CD4-positive, alpha-beta T cell treated with Interleukin-2 at 100 ng/mL for 4 hours (primary cell): ENCODE measurements at regions not wholly inside any gene's neighbourhood (a gene's known extent, or its start where the extent isn't known, plus 50 kb on each side); places are given as distances from the start of the nearest gene placed in this dataset.
"Not testable (repeated sequence)": the region's sequence is repeated elsewhere in the genome, so short reads cannot be mapped to it uniquely, and the experiment has no call there.

Experiments used
- DNase-seq: peaks from one replicate; pipeline ENCODE4 v3.0.0-alpha.2; 2020; ENCODE audit warnings: low spot score

DNA sequence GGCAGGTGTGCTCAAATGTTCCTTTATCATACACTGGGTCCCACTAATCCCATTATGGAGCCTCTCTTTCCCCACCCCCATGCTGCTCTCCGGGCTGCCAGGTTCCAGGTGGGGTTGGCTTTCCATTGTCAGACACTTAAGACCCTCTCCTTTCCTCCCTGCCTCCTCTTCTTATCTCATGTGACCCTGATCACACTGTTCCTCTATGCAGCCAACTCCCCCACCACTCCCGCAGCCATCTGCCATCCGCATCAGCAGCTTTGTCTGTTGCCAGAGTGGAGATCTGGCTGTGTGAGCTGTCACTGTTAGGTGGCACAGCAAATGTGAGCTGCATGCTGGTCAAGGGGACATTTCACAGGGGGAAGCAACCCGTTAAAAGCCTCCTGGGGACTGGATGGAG lies 391.4 kb downstream of the TNS3 start:
- no peak for DNase-seq

DNA sequence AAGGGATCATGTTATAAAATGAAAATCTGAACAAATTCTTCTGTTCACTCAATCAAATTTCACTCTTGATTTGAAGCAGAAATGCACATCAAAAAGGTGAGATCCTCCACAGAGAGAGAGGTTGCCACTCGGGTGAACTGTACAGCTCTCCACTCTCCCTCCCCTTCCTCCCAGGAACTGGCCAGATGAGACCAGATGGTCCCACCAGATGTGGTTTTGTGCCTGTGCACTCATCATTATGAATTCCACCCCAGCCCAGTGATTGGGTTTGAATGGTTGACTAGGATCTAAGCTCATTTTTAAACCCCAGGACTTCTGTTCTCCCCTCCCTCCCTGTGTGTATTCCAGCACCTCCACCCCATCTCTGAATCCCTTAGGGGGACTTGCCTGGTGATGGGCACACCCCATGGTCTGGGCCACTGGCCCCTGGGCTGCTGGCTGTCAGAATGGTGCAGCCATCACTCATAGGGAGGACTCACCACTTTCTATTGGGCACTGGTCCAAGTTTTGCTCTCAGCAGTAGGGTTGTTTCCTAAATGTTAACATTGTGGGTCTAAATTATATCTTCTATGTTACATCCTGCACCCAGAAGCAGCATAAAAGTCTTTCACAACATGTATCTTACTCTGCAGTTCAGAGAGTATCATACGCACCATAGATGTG lies 393.1 kb downstream of the TNS3 start:
- no peak for DNase-seq

DNA sequence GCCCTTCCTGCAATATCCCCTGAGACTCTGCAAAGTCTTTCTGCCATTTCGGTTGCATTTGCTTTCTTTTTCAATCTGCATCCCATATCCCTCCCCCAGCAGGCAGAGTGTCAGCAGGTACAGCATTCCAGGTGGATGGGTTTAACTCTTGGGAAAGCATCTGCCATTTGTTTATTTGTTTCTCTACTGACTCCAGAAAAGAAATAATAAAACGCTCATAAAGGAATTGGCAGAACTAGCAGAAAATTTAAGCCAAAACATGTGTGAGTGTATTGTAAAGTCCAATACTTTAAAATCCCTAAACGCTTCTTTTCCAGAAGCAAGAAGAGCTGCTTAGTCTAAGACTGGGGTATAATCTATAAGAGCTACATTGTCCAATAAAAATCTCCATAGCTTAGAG lies 393.8 kb downstream of the TNS3 start:
- DNase-seq = no peak

DNA sequence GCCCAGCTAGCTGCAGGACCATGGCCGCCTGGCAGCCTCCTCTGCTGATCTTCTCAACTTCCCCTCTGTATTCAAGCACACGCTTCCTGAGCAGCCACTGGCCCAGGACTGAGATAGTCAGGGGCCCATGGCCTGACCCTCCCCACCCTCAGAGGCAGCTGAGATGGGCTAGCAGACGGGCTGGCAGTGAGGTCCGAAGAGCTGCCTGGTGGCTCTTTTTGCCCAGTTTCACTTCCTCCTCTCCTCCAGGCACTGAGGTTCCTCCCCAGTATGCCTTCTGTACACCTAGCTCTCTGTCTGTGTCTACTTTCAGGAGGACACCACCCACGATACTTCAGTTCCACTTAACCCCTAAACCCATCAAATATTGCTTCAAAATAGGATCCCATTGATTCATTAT lies 395.6 kb downstream of the TNS3 start:
- DNase-seq = no peak

DNA sequence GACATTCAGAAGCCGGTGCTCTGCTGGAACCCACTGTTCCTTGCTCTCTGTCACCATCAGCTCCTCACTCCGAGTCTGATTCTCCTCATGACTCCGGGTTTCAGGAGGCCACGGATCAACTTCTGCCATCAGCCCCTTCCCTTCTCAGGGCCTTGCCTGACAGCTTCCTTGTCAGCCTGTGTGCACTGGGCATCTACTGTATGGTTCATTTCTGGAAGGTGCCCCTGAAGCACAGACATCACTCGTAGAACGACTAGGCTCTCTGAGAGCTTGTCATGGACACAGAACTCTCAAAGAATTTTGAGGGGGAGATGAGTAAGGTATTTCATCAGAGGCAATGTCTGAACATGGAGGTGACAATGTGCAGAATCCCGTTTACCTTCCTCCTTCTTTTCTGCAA lies 396.1 kb downstream of the TNS3 start:
- no peak for DNase-seq

DNA sequence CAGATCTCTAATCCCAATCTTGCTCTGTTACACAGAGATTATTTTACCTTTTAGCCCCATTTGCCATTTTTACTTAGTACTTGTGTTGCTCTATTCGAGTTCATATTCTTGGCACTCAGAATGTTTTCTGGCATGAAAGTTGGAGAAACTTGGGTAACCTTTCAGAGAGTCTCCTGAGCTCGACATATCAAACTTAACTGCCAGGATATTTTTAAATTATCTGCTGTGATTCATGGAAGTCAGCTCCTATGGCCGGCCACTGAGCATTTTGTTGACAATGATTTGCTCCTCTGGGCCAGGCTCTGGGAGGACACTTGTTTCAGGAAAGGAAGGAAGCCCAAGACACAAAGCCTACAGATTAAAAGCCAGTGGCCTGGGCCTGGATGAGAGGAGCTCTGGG lies 396.7 kb downstream of the TNS3 start:
- DNase-seq = no peak

DNA sequence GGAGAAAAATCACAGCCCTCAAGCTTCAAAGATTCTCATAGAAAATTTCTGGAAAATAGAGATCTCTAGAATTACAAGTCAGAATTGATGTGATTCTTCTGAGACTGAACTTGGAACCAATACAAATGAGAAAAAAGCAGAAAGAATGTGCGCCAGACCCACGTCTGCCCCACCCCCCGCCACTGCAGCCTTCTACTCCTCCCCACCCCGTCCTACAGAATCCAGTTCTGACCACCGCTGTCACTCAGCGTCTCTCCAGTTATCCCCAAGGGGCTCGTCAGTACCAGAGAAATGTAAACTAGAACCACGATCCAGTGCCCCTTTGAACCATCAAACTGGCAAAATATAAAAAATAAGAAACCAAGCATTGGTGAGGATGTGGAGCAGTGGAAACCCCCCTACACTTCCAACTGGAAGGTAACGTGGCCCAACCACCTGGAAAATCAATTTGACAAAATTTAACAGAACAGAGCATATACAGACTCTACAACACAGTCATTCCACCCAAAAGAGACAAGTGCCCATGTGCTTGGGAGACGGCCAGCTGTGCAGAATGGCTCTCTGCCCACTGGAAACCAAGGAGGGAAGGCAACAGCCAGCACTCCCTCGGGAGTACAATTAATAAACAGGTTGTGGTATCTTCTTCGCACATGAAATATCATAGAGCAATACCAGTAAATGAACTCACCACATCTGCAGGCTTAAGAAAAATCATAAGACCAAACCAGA lies 397.9 kb downstream of the TNS3 start:
- DNase-seq = no peak

DNA sequence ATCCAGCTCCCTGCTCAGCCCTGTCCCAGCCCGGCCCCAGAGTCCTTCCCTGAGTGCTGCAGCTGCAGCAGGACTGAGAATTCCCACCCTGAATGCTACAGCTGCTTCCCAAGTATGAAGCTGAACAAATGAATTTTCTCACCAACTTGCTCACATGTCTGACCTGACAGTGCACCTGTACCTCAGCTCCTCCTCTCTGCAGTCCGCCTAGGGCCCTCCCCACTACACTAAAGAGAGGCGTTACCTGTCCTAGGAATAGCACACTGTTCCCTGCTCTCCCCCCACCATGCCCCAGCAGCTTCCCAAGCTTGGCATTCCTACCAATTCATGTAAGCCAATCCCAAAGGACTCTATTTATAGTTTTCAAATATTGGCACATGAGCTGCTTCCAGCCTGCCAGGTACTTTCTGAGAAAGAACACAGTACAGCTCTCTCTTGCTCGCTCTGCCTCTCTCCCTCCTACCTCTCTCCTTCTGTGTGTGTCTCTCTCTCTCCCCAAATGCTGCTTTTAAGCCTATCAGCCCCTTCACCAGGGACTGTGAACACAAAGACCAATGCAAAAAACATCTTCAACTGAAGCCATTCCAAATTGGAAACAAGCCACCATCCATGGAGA lies 400.1 kb downstream of the TNS3 start:
- no peak for DNase-seq

DNA sequence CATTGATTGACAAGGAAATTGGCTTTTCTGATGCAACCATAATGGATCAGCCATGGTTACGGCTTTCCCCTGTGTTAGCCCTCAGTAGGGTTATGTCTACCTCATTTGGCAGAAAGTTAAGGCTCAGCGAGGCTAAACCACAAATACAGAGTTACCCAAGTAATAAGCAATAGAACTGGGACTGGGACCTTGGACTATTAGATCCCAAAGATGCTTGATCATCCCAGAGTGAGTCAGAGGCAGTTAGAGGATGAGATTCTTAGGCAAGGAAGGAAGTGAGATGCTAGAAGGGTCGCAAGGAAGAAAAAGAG lies 401.4 kb downstream of the TNS3 start:
- DNase-seq = no peak

DNA sequence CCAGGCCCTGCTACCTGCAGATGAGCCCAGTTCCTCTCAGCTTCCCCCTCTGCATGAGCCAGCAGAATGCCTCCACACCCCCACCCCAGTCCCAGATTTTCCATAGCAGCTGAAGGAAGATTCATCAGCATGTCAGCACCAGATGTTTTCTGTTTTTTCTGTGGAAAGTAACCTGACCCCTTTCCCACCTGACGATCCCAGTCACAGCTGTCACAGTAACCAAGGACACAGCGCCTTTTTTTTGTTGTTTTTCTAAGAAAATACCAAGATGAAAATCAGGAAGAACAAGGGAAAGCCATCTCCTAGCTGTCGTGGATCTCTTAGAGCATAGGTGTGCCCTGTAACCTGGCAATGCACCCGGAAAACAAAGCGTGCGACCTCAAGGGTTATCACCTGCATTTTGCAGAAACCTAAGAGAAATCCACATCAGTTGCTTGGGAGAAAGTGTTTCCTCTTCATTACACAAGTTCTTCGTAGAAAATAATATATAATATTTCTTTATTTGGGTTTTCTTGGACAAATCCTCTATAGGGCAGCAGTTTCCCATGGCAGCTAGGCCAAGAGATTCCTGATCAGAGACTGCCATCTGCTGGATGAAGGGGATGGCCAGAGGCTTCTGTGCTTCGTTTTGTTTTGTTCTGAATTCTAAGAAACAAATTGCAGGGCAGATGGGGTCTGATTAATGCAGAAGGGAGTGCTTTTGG lies 401.9 kb downstream of the TNS3 start:
- DNase-seq = no peak

DNA sequence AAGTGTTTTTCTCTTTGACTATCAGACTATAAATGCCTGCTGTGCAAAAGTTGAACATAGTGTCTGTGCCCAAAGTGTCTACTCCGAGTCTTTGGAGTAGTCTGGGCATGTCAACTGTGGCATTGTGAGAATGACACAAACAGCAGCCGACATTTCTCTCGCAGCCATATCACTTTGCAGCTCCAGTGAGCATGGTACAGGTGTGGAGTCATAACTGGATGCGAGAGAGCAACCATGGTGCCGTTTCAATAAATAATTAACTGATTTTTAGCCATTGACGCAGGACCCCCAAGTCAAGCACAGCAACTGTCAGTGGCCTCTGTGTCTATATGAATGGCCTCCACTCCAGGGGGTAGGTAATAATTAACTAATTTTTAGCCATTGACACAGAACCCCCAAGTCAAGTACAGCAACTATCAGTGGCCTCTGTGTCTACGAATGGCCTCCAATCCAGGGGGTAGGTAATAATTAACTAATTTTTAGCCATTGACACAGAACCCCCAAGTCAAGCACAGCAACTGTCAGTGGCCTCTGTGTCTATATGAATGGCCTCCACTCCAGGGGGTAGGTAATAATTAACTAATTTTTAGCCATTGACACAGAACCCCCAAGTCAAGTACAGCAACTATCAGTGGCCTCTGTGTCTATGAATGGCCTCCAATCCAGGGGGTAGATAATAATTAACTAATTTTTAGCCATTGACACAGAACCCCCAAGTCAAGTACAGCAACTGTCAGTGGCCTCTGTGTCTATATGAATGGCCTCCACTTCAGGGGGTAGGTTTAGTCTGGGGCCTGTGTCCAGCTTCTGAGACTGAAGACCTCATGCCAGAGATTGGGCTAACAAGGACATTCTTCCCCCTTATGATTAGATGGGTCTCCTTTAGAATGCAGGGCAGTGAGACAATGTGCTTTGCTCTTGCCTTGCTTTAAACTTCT lies 409.0 kb downstream of the TNS3 start:
- DNase-seq = not testable (repeated sequence)

DNA sequence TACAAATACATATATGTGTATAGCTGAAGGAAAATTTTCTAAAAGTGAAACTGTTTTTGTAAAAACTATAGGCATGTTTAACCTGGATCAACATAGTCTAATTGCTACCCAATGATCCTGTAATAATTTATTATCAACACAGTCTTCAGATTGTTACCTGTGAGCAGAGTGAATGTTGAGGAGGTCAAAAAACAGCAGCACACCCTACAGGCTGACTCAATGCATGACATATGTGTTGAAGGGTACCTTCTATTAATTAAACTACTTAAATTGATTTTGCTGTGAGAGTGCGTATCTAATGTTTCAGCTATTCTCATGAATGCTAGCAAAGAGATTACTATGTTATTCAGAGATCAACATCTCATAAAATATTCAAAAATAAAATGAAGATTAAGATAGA lies 411.4 kb downstream of the TNS3 start:
- no peak for DNase-seq

DNA sequence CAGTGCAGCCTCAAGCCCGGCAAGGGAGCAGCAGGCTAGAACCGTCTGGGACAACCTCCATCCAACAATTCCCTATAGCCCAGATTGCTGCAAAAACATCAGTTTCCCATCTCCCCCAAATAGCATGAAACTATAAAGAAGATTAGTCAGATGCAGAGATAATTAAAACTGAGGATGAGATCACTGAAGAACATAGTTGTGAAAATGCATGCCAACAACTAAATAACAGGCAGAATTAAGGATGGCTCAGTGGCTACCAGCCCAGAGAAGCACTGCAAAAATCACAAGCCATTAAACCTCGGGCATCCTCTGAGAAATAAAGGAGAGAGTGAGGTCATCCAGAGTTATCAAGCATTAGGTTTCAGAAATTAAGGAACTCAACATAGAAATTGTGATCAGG lies 427.1 kb downstream of the TNS3 start:
- DNase-seq = no peak

DNA sequence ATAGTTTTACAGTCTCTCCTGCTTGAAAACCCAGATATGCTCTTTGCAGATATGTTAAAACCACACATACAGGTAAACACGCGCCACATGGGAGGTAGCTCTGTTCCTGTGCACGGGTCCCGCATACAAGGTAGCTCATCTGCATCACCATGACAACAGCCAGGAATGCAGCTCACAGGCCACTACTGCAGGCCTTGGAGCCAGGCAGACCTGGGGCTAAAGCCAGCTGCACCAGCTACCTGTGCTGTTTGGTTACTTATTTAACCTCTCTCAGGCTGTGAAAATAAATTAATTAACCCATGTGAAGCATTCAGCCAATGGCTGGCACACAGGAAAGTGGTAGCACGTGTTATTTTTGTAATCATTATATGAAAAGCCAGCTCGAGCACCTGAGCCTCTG lies 428.3 kb downstream of the TNS3 start:
- no peak for DNase-seq

DNA sequence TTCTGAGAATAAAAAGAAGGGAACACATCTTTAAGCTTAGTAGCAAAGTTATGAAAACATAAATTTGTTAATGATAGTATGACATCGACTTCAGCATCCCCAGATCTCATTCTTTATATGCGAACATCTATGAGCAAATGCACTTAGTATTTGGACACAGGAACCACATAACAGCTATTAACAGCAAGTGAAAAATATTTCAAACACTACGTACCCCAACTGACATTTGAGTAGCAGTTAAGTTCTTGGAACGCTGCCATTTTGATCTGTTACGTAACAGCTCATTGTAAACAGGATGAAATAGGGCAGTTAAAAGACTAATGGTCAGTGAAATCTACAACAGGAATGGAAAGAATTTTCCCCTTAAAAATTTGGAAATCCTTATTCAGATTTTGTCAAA lies 428.9 kb downstream of the TNS3 start:
- DNase-seq = no peak

DNA sequence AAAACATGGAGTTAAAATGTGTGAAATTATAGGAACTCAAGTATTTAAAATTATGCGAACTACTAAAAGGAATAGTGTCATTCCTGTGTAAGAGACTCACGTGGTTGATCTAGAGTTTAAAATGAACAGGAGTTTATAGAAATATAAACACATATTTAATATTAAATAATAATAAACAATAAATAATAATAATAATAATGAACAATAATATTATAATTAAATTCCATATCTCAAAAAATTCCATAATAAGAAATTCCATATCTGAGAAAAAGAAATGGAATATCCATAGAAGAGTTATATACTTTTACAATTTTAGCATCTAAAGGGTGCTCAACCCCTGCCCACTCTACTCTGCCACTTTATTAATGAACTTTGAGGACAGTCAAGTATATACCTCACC lies 429.6 kb downstream of the TNS3 start:
- DNase-seq = no peak

DNA sequence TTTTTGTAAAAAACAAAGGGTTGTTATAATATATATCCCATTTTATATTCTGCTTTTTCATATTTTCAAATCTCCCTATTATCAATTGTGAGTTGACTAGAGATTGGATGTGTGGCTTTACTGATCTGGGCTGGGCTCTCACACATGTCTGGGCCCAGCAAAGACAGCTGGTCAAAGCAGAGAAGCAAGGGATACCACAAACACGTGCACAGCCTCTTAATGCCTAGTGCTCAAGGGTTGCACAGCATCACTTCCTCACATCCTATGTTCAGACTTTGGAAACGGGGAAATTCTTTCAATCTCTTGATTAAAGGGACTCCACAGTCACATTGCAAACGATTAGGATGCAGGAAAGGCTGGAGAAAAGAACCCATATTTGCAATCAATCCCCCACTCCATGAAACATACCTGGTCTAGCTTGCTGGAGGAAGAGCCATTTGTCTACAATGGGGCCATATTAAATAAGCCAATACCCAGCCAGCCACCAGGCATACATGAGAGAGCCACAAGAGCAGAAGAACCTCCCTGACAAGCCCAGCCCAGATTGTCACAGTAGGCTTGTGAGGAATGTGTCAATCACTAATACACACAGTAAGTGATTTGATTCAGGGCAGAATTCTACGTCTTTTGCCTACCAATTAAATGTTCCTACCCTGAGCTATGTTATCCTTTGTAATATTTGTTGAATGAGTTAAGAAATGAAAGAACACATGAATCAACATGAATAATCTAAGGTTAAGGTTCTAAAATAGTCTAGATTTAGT lies 431.2 kb downstream of the TNS3 start:
- no peak for DNase-seq

DNA sequence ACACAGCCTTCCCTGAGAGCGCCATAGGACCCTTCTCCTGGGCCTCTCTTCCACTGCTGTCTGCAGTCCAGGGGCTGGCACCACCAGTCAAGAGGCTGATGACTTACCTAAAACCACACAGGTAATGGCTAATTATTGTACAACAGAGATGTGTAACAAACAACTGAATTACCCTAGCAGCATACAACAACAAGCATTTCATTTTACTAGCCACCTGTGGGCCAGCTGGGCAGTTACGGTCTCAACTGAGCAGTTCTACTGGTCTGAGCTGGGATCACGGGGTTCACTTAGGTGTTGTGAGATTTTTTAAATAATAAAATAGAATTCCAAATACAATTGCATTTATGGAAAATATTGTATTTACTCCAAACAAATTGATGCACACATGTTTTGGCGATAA lies 431.9 kb downstream of the TNS3 start:
- no peak for DNase-seq

DNA sequence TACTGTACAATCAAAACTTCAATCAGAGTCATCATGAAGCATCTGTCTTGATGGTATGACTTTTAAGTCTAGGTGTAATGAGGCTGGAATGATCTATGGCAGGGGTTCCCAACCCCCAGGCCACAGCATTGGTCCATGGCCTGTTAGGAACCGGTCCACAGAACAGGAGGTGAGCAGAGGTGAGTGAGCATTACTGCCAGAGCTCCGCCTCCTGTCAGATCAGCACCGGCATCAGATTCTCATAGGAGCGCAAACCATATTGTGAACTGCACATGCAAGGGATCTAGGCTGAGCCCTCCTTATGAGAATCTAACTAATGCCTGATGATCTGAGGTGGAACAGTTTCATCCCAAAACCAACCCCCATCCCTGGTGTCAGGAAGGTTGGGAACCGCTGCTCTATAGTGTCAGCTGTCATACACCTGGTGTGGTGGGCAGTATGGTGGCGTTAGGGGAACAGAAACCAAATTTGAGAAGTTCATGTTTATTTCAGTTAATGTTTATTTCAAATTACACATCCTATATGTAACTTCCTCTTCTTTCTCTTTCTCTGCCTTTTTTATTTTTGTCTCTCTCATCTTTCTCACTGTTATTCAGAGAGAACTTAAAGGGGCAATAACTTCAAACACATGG lies 432.6 kb downstream of the TNS3 start:
- DNase-seq = no peak

DNA sequence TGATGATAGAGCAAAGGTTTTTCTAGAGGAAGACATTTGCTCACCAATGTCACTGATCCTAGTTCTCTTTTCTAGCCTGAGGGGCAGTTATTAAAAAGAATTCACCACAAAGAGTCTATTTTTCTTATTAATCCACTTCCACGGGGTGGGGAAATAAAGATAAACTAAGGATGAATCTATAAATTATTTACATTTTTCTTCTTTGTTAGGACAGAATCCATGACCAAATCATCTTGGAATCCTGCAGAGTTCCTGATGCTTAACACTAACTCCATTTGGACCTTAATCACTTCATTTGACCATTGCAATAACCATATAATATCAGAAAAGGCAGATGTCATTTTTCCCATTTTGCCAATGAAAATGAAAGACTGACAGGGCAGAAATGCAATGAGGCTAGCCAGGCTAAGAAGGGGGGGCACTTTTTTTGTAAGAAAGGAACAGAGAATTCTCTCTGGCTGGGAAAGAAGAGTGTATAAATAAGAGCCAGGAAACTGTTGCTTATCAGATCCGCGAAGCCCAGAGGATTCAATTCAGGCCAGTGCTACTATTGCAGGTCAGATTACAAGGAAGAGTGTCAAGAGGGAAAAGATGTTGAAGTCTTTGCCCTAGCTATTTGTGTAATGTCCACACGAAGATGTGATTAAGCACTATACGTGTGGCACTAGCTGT lies 433.2 kb downstream of the TNS3 start:
- DNase-seq = no peak
